ENCODE measurements at regions not wholly inside any gene's neighbourhood (a gene's known extent, or its start where the extent isn't known, plus 50 kb on each side); places are given as distances from the start of the nearest gene placed in this dataset.

DNA sequence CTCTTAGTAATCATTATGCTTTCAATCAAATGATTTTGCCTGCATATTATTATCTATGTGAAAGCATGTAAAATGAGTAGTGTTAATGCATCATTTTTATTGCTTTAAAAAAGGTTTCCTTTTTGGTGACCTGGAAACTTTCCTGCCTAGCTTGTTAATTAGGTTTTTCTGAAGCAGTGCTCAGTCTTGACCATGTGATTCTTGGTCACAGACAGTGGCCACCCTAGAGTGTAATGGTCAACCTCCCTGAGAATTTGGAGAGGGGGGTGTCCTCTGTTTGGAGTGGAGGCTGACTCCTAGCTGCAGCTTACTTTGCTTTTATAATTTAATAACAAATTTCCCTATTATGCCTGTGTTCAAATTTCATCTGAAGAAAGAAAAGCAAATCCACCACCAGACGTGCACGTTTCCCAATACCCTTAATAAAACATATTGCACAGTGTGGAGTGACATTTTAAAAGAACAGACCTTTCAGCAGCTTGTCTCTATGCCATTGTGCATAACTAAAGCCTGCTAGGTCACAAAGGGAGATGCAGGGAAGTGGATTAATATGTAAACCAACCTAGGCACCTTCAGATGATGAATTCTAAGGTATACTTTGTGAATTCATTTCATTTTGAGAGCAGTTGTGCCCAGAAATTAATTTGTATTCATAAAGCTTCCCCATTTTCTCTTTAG, 130.6 kb downstream of the RPRM start:
- Histone ChIP-seq H3K27ac (no peak overlapping the region), H3K4me3 (no peak overlapping the region), H3K27me3 (no peaks in the 10 kb centered on the region), H3K9me3 (no peaks in the 10 kb centered on the region), H3K4me1 (no peaks in the 10 kb centered on the region), H3K36me3 (no peaks in the 10 kb centered on the region)
- no peak for ATAC-seq (ENCODE audit: low FRiP score in 2 of 2)
- no peak for TF ChIP-seq POLR2A (IDR thresholded peaks at IDR 0.05)
- WGBS, 2 donors = 39 to 45% methylated on average over 2 of the region's 2 CpGs
- DNase-seq = no peak

DNA sequence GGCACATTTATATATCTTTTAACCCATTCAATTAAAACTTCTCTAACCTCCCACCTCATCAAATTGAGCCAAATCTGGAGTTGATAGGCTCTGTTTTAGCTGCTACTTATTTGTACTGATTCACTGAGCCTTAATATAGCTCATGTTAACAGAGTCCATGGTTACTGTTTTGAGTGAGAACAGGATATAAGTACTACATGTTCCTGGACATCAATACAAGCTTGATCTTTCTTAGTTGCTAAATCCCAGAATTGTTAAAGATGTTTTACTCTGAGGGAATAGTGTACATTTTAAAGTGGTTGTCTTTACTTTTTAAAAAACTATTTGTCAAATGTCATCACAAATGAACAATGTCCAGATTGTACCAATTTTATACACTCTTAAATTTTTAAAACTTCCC, 157.7 kb downstream of the RPRM start:
- Histone ChIP-seq H3K9me3 (no peaks in the 10 kb centered on the region), H3K27ac (no peak overlapping the region), H3K36me3 (no peaks in the 10 kb centered on the region), H3K4me1 (no peaks in the 10 kb centered on the region), H3K4me3 (no peak overlapping the region), H3K27me3 (no peaks in the 10 kb centered on the region)
- no peak for TF ChIP-seq POLR2AphosphoS5 (IDR thresholded peaks at IDR 0.05)
- TF ChIP-seq EP300 (IDR thresholded peaks at IDR 0.05) = no peak
- TF ChIP-seq, protein P1, sequence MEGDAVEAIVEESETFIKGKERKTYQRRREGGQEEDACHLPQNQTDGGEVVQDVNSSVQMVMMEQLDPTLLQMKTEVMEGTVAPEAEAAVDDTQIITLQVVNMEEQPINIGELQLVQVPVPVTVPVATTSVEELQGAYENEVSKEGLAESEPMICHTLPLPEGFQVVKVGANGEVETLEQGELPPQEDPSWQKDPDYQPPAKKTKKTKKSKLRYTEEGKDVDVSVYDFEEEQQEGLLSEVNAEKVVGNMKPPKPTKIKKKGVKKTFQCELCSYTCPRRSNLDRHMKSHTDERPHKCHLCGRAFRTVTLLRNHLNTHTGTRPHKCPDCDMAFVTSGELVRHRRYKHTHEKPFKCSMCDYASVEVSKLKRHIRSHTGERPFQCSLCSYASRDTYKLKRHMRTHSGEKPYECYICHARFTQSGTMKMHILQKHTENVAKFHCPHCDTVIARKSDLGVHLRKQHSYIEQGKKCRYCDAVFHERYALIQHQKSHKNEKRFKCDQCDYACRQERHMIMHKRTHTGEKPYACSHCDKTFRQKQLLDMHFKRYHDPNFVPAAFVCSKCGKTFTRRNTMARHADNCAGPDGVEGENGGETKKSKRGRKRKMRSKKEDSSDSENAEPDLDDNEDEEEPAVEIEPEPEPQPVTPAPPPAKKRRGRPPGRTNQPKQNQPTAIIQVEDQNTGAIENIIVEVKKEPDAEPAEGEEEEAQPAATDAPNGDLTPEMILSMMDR (IDR thresholded peaks at IDR 0.05) = no peak
- no peak for TF ChIP-seq POLR2A (IDR thresholded peaks at IDR 0.05)
- ATAC-seq (ENCODE audit: low FRiP score in 2 of 2) (no peak), DNase-seq (no peak)

DNA sequence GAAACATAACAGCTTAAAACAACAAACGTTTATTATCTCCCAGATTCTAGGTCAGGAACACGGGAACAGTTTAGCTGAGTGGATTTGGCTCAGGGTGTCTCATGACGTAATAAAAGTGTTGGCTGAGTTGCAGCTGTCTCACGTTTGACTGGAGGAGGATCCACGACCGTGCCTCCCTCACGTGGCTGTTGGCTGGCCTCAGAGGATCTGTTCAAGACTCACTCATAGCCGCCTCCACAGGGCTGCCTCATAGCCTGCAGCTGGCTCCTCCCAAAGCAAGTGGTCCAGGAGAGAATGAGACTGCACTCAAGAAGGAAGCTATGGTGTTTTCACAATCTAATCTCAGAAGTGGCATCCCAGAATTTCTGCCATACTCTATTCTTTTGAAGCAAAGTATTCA, 167.1 kb downstream of the RPRM start:
- Histone ChIP-seq H3K4me3 (no peak overlapping the region), H3K27me3 (no peaks in the 10 kb centered on the region), H3K27ac (no peak overlapping the region), H3K9me3 (no peaks in the 10 kb centered on the region), H3K36me3 (no peaks in the 10 kb centered on the region), H3K4me1 (no peaks in the 10 kb centered on the region)
- peak in 1 of 2 donors; percentile 87 for ATAC-seq (ENCODE audit: low FRiP score in 2 of 2)
- no peak for DNase-seq
- TF ChIP-seq POLR2A (IDR thresholded peaks at IDR 0.05) = no peak
- no peak for TF ChIP-seq POLR2AphosphoS5 (IDR thresholded peaks at IDR 0.05)
- TF ChIP-seq, protein P1 (IDR thresholded peaks at IDR 0.05) = no peak
- no peak for TF ChIP-seq EP300 (IDR thresholded peaks at IDR 0.05)
- WGBS, 2 donors = 53 to 58% methylated on average over 8 of the region's 8 CpGs

DNA sequence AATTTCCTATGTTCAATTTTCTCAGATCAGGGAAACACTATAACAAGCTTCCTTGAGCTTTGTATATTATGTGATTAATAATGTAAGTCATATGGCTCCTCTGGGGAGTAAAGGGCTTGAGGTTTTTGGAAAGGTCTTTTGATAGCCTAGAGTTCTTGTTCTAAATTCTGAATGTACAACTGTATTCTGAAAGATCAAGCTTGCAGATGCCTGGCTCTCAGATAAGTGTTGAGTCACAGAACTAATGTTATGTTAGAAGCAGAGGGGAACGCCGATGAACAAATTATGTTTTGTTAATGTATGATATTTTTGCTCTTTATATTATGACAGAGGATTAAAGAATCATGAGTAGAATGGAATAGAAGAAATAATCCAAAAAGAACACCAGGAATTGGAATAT, 170.1 kb downstream of the RPRM start:
- Histone ChIP-seq H3K9me3 (no peaks in the 10 kb centered on the region), H3K4me3 (no peak overlapping the region), H3K4me1 (no peaks in the 10 kb centered on the region), H3K27ac (no peak overlapping the region), H3K27me3 (no peaks in the 10 kb centered on the region), H3K36me3 (no peaks in the 10 kb centered on the region)
- ATAC-seq (ENCODE audit: low FRiP score in 2 of 2) (no peak), DNase-seq (no peak)
- TF ChIP-seq, protein P1 (IDR thresholded peaks at IDR 0.05) = no peak
- TF ChIP-seq POLR2A (IDR thresholded peaks at IDR 0.05) = no peak
- no peak for TF ChIP-seq POLR2AphosphoS5 (IDR thresholded peaks at IDR 0.05)
- TF ChIP-seq EP300 (IDR thresholded peaks at IDR 0.05) = no peak
- WGBS, 2 donors = 66 to 99% methylated on average over 2 of the region's 2 CpGs

DNA sequence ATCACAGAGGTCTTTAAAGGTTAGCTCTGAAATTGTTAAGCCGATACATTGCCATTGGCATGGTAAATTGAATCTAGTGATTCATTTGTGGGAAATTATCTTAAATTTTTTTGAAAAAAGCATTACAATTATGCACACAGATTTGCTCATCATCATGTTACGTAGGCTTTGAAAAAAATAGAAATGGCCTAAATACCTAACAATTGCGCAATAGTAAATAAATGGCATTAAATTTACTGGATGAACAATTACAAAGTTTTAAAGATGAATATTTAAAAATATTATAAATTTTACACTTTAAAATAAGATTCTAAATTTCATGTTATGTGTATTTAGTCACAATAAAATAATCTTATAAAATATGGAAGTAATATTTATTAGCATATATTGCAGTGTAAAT, 171.3 kb downstream of the RPRM start:
- ATAC-seq (ENCODE audit: low FRiP score in 2 of 2) = no peak
- H3K27ac ChIP-seq = no peak overlapping the region
- H3K9me3 ChIP-seq = no peaks in the 10 kb centered on the region
- no peak for DNase-seq
- no peaks in the 10 kb centered on the region for H3K36me3 ChIP-seq
- no peaks in the 10 kb centered on the region for H3K4me1 ChIP-seq
- TF ChIP-seq, protein P1 (IDR thresholded peaks at IDR 0.05) = no peak
- TF ChIP-seq POLR2AphosphoS5 (IDR thresholded peaks at IDR 0.05) (no peak), EP300 (IDR thresholded peaks at IDR 0.05) (no peak), POLR2A (IDR thresholded peaks at IDR 0.05) (no peak)
- WGBS, 2 donors = 77 to 89% methylated on average over 3 of the region's 3 CpGs
- H3K27me3 ChIP-seq = no peaks in the 10 kb centered on the region
- no peak overlapping the region for H3K4me3 ChIP-seq
